22Rv1 (cell line): ENCODE measurements at regions not wholly inside any gene's neighbourhood (a gene's known extent, or its start where the extent isn't known, plus 50 kb on each side); places are given as distances from the start of the nearest gene placed in this dataset.

ENCODE experiments used
- ZFX ChIP-seq: fragments of 450-650 bp; IDR thresholded peaks from 2 replicates; pipeline ENCODE4 v1.6.1; 2017; ENCODE audit warnings: antibody characterized with exemption, borderline replicate concordance
- TF ChIP-seq, protein P1 (sequence below): fragments of 450-650 bp; IDR thresholded peaks from 2 replicates; pipeline ENCODE4 v1.5.1; 2017; ENCODE audit warnings: mild to moderate bottlenecking

DNA sequence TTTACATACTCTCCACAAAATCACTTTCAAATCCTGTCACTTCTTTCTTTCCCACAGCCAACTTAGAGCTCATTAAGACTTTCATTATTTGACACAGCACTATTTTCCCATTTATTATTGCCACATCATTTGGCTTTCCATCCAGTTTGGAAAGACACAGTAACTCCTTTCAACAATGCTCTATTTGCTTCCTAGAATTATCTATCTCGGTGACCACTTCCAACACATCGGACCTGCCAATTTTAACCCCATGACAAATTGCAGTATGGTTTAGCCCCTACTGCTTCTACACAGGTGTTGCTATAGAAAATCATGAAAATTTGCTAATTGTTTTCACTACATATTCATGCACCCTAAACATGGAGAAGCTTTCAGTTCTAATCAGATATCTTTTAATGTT lies 190.6 kb upstream of the COX7C start:
- TF ChIP-seq, protein P1, sequence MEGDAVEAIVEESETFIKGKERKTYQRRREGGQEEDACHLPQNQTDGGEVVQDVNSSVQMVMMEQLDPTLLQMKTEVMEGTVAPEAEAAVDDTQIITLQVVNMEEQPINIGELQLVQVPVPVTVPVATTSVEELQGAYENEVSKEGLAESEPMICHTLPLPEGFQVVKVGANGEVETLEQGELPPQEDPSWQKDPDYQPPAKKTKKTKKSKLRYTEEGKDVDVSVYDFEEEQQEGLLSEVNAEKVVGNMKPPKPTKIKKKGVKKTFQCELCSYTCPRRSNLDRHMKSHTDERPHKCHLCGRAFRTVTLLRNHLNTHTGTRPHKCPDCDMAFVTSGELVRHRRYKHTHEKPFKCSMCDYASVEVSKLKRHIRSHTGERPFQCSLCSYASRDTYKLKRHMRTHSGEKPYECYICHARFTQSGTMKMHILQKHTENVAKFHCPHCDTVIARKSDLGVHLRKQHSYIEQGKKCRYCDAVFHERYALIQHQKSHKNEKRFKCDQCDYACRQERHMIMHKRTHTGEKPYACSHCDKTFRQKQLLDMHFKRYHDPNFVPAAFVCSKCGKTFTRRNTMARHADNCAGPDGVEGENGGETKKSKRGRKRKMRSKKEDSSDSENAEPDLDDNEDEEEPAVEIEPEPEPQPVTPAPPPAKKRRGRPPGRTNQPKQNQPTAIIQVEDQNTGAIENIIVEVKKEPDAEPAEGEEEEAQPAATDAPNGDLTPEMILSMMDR, result no peak
- TF ChIP-seq ZFX, result no peak
